ENCODE measurements at regions not wholly inside any gene's neighbourhood (a gene's known extent, or its start where the extent isn't known, plus 50 kb on each side); places are given as distances from the start of the nearest gene placed in this dataset.

DNA sequence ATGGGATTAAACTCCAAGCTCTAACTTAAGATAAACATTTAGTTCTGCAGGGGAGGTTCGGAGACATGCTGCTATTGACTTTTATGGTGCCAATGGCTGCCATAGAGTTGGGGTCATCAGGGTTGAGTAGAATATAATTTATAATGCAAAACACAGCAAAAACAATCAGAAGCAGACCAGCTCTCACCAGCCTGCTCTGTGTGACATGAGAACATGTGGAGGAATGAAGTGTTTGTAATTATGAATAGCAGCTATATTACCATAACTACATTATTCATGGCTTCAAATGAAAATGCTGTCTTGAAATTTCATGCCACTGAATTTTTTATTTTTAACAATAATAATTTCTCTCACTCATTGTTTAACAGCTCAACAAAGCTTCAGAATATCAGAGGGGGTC lies 645.6 kb upstream of the CDH8 start:
- TF ChIP-seq EZH2phosphoT487 (IDR thresholded peaks at IDR 0.05; ENCODE audit: low read depth, severe bottlenecking, unreplicated experiment): no peak
- TF ChIP-seq, protein P1, sequence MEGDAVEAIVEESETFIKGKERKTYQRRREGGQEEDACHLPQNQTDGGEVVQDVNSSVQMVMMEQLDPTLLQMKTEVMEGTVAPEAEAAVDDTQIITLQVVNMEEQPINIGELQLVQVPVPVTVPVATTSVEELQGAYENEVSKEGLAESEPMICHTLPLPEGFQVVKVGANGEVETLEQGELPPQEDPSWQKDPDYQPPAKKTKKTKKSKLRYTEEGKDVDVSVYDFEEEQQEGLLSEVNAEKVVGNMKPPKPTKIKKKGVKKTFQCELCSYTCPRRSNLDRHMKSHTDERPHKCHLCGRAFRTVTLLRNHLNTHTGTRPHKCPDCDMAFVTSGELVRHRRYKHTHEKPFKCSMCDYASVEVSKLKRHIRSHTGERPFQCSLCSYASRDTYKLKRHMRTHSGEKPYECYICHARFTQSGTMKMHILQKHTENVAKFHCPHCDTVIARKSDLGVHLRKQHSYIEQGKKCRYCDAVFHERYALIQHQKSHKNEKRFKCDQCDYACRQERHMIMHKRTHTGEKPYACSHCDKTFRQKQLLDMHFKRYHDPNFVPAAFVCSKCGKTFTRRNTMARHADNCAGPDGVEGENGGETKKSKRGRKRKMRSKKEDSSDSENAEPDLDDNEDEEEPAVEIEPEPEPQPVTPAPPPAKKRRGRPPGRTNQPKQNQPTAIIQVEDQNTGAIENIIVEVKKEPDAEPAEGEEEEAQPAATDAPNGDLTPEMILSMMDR (IDR thresholded peaks at IDR 0.05; ENCODE audit: poor library complexity): no peak
- no peak for TF ChIP-seq EZH2 (IDR thresholded peaks at IDR 0.05; ENCODE audit: borderline replicate concordance)
- H3K9me2 ChIP-seq (replicated peaks; ENCODE audit: insufficient read depth): no peaks in the 10 kb centered on the region
- no peaks in the 10 kb centered on the region for H3K4me1 ChIP-seq (ENCODE audit: insufficient read depth)
- no peak for DNase-seq (ENCODE audit: low spot score)
- no peaks in the 10 kb centered on the region for H3K79me2 ChIP-seq
- no peaks in the 10 kb centered on the region for H3K9me3 ChIP-seq (ENCODE audit: low read depth)
- H2AFZ ChIP-seq: no peak overlapping the region
- no peak overlapping the region for H3K4me3 ChIP-seq
- no peaks in the 10 kb centered on the region for H4K20me1 ChIP-seq (ENCODE audit: insufficient read depth, poor library complexity, severe bottlenecking)
- no peak overlapping the region for H3K4me2 ChIP-seq
- no peaks in the 10 kb centered on the region for H3K36me3 ChIP-seq (replicated peaks; ENCODE audit: insufficient read depth, low read depth)
- H3K27ac ChIP-seq: no peak overlapping the region
- 76% methylated on average over 1 of the region's 1 CpG for WGBS (ENCODE audit: low lambda C conversion rate, missing lambda C conversion rate)
- no peaks in the 10 kb centered on the region for H3K27me3 ChIP-seq

DNA sequence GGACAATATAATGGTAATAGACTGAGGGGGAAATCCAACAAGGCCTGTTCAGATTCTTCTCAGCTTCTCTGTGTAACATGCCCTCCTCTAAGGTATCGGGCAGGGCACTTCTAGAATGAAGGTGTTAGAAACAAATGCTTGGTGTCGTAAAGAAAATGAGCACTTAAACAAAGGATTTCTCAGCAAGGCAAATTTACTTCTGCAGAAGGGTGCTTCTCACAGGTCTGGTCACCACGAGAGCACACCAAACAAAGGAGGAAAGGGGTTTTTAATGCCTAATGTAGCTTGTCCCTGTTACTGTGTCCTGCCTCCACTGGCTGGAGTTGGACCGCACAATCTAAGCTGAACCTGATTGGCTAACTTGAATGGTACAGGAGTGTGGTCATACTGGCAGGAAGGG lies 642.6 kb upstream of the CDH8 start:
- H3K27me3 ChIP-seq: no peaks in the 10 kb centered on the region
- no peak overlapping the region for H3K4me3 ChIP-seq
- TF ChIP-seq EZH2 (IDR thresholded peaks at IDR 0.05; ENCODE audit: borderline replicate concordance): no peak
- no peak for TF ChIP-seq EZH2phosphoT487 (IDR thresholded peaks at IDR 0.05; ENCODE audit: low read depth, severe bottlenecking, unreplicated experiment)
- TF ChIP-seq, protein P1 (IDR thresholded peaks at IDR 0.05; ENCODE audit: poor library complexity): no peak
- H3K4me2 ChIP-seq: no peak overlapping the region
- H3K27ac ChIP-seq: no peak overlapping the region
- H3K9me3 ChIP-seq (ENCODE audit: low read depth): no peaks in the 10 kb centered on the region
- no peaks in the 10 kb centered on the region for H3K36me3 ChIP-seq (replicated peaks; ENCODE audit: insufficient read depth, low read depth)
- WGBS (ENCODE audit: low lambda C conversion rate, missing lambda C conversion rate): 66% methylated on average over 4 of the region's 4 CpGs
- H2AFZ ChIP-seq: no peak overlapping the region
- no peaks in the 10 kb centered on the region for H4K20me1 ChIP-seq (ENCODE audit: insufficient read depth, poor library complexity, severe bottlenecking)
- no peaks in the 10 kb centered on the region for H3K79me2 ChIP-seq
- no peak for DNase-seq (ENCODE audit: low spot score)
- no peaks in the 10 kb centered on the region for H3K4me1 ChIP-seq (ENCODE audit: insufficient read depth)
- H3K9me2 ChIP-seq (replicated peaks; ENCODE audit: insufficient read depth): no peaks in the 10 kb centered on the region

DNA sequence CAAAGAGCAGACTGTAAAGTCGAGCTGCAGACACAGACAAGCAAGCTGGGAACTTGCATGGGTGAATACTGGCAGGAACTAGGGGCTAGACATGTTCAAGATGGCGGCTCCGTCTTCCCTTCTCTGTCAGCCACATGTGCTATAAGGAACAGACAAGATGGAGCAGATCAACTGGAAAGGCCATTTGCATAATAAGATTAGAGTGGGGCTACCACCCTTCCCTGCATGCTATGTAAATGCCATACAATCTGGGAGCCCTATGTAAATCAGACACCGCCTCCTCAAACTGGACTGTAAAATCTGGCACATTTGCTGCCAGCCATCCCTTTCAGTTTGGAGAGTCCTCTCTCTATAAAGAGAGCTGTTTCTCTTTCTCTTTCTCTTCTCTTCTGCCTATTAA lies 640.1 kb upstream of the CDH8 start:
- H2AFZ ChIP-seq: no peak overlapping the region
- no peaks in the 10 kb centered on the region for H3K36me3 ChIP-seq (replicated peaks; ENCODE audit: insufficient read depth, low read depth)
- no peaks in the 10 kb centered on the region for H3K9me2 ChIP-seq (replicated peaks; ENCODE audit: insufficient read depth)
- no peaks in the 10 kb centered on the region for H3K4me1 ChIP-seq (ENCODE audit: insufficient read depth)
- no peaks in the 10 kb centered on the region for H3K27me3 ChIP-seq
- TF ChIP-seq EZH2 (IDR thresholded peaks at IDR 0.05; ENCODE audit: borderline replicate concordance) (no peak), EZH2phosphoT487 (IDR thresholded peaks at IDR 0.05; ENCODE audit: low read depth, severe bottlenecking, unreplicated experiment) (no peak)
- TF ChIP-seq, protein P1 (IDR thresholded peaks at IDR 0.05; ENCODE audit: poor library complexity): no peak
- H3K27ac ChIP-seq: no peak overlapping the region
- no peaks in the 10 kb centered on the region for H4K20me1 ChIP-seq (ENCODE audit: insufficient read depth, poor library complexity, severe bottlenecking)
- no peak overlapping the region for H3K4me3 ChIP-seq
- WGBS (ENCODE audit: low lambda C conversion rate, missing lambda C conversion rate): 87% methylated on average over 4 of the region's 4 CpGs
- H3K79me2 ChIP-seq: no peaks in the 10 kb centered on the region
- no peak overlapping the region for H3K4me2 ChIP-seq
- no peak for DNase-seq (ENCODE audit: low spot score)
- H3K9me3 ChIP-seq (ENCODE audit: low read depth): no peaks in the 10 kb centered on the region

DNA sequence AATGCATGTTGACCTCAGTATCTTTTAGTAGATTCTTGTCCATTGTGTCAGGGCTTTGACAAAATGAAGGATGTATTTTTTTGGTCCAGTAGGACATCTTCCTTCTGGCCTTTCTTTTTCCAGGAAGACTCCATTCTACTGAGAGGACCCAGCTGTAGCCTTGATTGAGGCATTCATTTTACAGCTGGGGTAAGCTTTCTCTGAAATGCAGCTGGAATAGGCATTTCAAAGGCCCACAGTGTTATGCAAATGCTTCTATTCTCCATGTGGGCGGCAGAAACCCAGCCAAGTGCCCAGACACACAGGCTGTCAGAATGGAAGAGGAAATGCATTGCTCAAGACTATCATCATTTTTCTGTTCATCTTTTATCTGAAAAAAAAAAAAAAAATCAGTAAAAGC lies 629.0 kb upstream of the CDH8 start:
- Histone ChIP-seq H3K4me1 (ENCODE audit: insufficient read depth) (no peaks in the 10 kb centered on the region), H3K36me3 (replicated peaks; ENCODE audit: insufficient read depth, low read depth) (no peaks in the 10 kb centered on the region), H3K27me3 (no peaks in the 10 kb centered on the region), H3K79me2 (no peaks in the 10 kb centered on the region), H4K20me1 (ENCODE audit: insufficient read depth, poor library complexity, severe bottlenecking) (no peaks in the 10 kb centered on the region), H2AFZ (no peak overlapping the region), H3K9me3 (ENCODE audit: low read depth) (no peaks in the 10 kb centered on the region), H3K4me3 (no peak overlapping the region), H3K9me2 (replicated peaks; ENCODE audit: insufficient read depth) (no peaks in the 10 kb centered on the region), H3K4me2 (no peak overlapping the region), H3K27ac (no peak overlapping the region)
- DNase-seq (ENCODE audit: low spot score): no peak
- 82% methylated on average over 1 of the region's 1 CpG for WGBS (ENCODE audit: low lambda C conversion rate, missing lambda C conversion rate)
- TF ChIP-seq EZH2 (IDR thresholded peaks at IDR 0.05; ENCODE audit: borderline replicate concordance): no peak
- no peak for TF ChIP-seq EZH2phosphoT487 (IDR thresholded peaks at IDR 0.05; ENCODE audit: low read depth, severe bottlenecking, unreplicated experiment)
- TF ChIP-seq, protein P1 (IDR thresholded peaks at IDR 0.05; ENCODE audit: poor library complexity): no peak
